RWPE2 (cell line): ENCODE measurements at regions not wholly inside any gene's neighbourhood (a gene's known extent, or its start where the extent isn't known, plus 50 kb on each side); places are given as distances from the start of the nearest gene placed in this dataset.

Experiments
- ATAC-seq: fragments of 200-7000 bp; cut with Tn5 transposase; 3 replicates; pipeline ENCODE4 v1.9.1; 2021; ENCODE audit warnings: low read depth
- DNase-seq: peaks from one replicate; pipeline ENCODE4 v3.0.0-alpha.2; 2020; ENCODE audit warnings: low spot score
- H3K27ac ChIP-seq: fragments of 450-650 bp; 2 replicates; pipeline ENCODE4 v1.5.1; 2017; ENCODE audit warnings: mild to moderate bottlenecking; ENCODE audit not compliant: poor library complexity, severe bottlenecking
- H3K27me3 ChIP-seq: fragments of 250-450 bp; sonication (Bioruptor Pico); 2 replicates; pipeline ENCODE4 v1.5.1; 2021; ENCODE audit warnings: mild to moderate bottlenecking, moderate library complexity; ENCODE audit not compliant: insufficient read depth, poor library complexity, severe bottlenecking
- H3K36me3 ChIP-seq: fragments of 250-450 bp; sonication (Bioruptor Pico); 2 replicates; pipeline ENCODE4 v1.5.1; 2020; ENCODE audit warnings: low read depth, mild to moderate bottlenecking, moderate library complexity
- H3K4me1 ChIP-seq: fragments of 250-450 bp; sonication (Bioruptor Pico); 2 replicates; pipeline ENCODE4 v1.5.1; 2021; ENCODE audit warnings: mild to moderate bottlenecking, moderate library complexity; ENCODE audit not compliant: insufficient read depth, poor library complexity, severe bottlenecking
- H3K4me3 ChIP-seq: fragments of 250-450 bp; sonication (Bioruptor Pico); 2 replicates; pipeline ENCODE4 v1.5.1; 2021; ENCODE audit warnings: mild to moderate bottlenecking, moderate library complexity; ENCODE audit not compliant: severe bottlenecking
- H3K9me3 ChIP-seq: fragments of 250-450 bp; sonication (Bioruptor Pico); 2 replicates; pipeline ENCODE4 v1.5.1; 2021; ENCODE audit warnings: mild to moderate bottlenecking, moderate library complexity; ENCODE audit not compliant: severe bottlenecking
- CTCF ChIP-seq: fragments of 450-650 bp; IDR thresholded peaks from one replicate; pipeline ENCODE4 v1.5.1; 2017; ENCODE audit warnings: mild to moderate bottlenecking, moderate library complexity; ENCODE audit not compliant: poor library complexity, severe bottlenecking

GRCh38 chr18:51248685-51249084 is 51.2 kb upstream of the MEX3C start:
- DNase-seq = no peak
- no peaks in the 10 kb centered on the region for H3K36me3 ChIP-seq
- no peak overlapping the region for H3K4me3 ChIP-seq
- no peak for TF ChIP-seq CTCF
- no peaks in the 10 kb centered on the region for H3K9me3 ChIP-seq
- no peak overlapping the region for H3K27ac ChIP-seq
- no peaks in the 10 kb centered on the region for H3K27me3 ChIP-seq
- no peaks in the 10 kb centered on the region for H3K4me1 ChIP-seq
- ATAC-seq = no peak

- no peak for TF ChIP-seq CTCF
- no peak for ATAC-seq
- H3K4me3 ChIP-seq = no peak overlapping the region
- no peaks in the 10 kb centered on the region for H3K27me3 ChIP-seq
- H3K4me1 ChIP-seq = no peaks in the 10 kb centered on the region
- no peaks in the 10 kb centered on the region for H3K9me3 ChIP-seq
- no peak overlapping the region for H3K27ac ChIP-seq
- DNase-seq = no peak
- H3K36me3 ChIP-seq = no peaks in the 10 kb centered on the region
Observed at GRCh38 chr18:51250006-51250405, 52.5 kb upstream of the MEX3C start.

GRCh38 chr18:51250458-51251024 is 53.1 kb upstream of the MEX3C start:
- H3K36me3 ChIP-seq = no peaks in the 10 kb centered on the region
- DNase-seq = no peak
- ATAC-seq = no peak
- no peak overlapping the region for H3K4me3 ChIP-seq
- no peaks in the 10 kb centered on the region for H3K27me3 ChIP-seq
- H3K27ac ChIP-seq = no peak overlapping the region
- no peak for TF ChIP-seq CTCF
- no peaks in the 10 kb centered on the region for H3K9me3 ChIP-seq
- no peaks in the 10 kb centered on the region for H3K4me1 ChIP-seq

- no peak for TF ChIP-seq CTCF
- no peaks in the 10 kb centered on the region for H3K4me1 ChIP-seq
- H3K9me3 ChIP-seq = no peaks in the 10 kb centered on the region
- no peak for DNase-seq
- ATAC-seq = no peak
- H3K27ac ChIP-seq = no peak overlapping the region
- H3K36me3 ChIP-seq = no peaks in the 10 kb centered on the region
- H3K27me3 ChIP-seq = no peaks in the 10 kb centered on the region
- H3K4me3 ChIP-seq = no peak overlapping the region
Observed at GRCh38 chr18:51251625-51252024, 54.1 kb upstream of the MEX3C start.

- H3K9me3 ChIP-seq = no peaks in the 10 kb centered on the region
- TF ChIP-seq CTCF = no peak
- DNase-seq (no peak), ATAC-seq (no peak)
- H3K27ac ChIP-seq = no peak overlapping the region
- H3K4me3 ChIP-seq = no peak overlapping the region
- H3K4me1 ChIP-seq = no peaks in the 10 kb centered on the region
- H3K36me3 ChIP-seq = no peaks in the 10 kb centered on the region
- H3K27me3 ChIP-seq = no peaks in the 10 kb centered on the region
Observed at GRCh38 chr18:51253476-51253875, 56.0 kb upstream of the MEX3C start.
